NCI-H510A (cell line): ENCODE measurements at regions not wholly inside any gene's neighbourhood (a gene's known extent, or its start where the extent isn't known, plus 50 kb on each side); places are given as distances from the start of the nearest gene placed in this dataset.
"Not testable (repeated sequence)": the region's sequence is repeated elsewhere in the genome, so short reads cannot be mapped to it uniquely, and the experiment has no call there.

Source experiments
- DNase-seq: peaks from one replicate; lab custom pipeline; 2025; lab: John Stamatoyannopoulos, UW

- no peak for DNase-seq
Measured at GRCh38 chr6:27161115-27161514, 86.4 kb upstream of the PRSS16 start.

GRCh38 chr6:27161603-27161945 is 85.9 kb upstream of the PRSS16 start:
- DNase-seq = no peak

GRCh38 chr6:27161946-27162603 is 85.4 kb upstream of the PRSS16 start:
- no peak for DNase-seq

DNA sequence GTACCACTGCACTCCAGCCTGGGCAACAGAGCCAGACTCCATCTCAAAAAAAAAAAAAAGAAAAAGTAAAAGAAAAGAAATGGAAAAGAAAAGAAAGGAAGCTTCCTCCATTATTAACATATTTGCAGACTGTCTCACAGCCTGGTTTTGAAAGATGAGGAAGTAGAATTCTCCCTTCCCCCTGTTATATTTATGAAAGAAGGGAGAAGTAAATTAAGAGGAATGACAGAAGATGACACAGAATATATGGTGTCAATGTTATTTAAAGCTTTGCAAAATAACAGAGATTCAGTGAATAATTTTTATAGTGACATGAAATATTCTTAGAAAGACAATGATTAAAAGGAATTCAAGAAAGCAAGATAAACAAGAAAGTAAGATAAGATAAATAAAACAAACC is 83.7 kb upstream of the PRSS16 start:
- no peak for DNase-seq

- no peak for DNase-seq
Measured at GRCh38 chr6:27168108-27168507, 79.4 kb upstream of the PRSS16 start.

DNA sequence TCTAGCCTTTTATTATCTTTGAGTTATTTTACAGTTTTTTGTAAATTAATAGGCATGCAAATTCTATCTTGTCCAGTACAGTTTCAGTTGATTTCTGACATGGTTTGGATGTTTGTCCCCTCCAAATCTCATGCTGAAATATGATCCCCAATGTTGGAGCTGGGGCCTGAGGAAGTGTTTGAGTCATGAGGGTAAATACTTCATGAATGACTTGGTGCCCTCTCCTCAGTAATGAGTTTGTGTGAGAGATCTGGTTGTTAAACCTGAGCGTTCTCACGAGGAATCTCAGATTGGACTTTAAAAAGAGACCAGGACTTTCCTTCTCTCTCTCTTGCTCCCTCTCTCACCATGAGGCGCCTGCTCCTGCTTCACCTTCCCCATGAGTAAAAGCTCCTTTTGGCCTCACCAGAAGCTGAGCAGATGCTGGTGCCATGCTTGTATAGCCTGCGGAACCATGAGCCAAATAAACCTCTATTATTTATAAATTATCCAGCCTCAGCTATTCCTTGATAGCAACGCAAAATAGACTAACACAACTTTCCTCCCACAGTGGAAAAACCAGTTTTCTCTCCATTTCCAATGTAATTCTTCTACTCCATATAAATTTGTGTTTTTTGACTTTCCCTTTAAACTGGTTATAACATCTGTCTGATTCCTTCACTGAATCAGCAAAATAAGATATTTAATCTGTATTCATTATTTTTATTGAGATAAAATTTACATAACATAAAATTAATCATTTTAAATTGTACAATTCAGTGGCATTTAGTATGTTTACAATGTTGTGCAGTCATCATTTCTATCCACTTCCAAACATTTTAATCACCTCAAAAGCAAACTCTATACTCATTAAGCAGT is 78.7 kb upstream of the PRSS16 start:
- DNase-seq = no peak

DNA sequence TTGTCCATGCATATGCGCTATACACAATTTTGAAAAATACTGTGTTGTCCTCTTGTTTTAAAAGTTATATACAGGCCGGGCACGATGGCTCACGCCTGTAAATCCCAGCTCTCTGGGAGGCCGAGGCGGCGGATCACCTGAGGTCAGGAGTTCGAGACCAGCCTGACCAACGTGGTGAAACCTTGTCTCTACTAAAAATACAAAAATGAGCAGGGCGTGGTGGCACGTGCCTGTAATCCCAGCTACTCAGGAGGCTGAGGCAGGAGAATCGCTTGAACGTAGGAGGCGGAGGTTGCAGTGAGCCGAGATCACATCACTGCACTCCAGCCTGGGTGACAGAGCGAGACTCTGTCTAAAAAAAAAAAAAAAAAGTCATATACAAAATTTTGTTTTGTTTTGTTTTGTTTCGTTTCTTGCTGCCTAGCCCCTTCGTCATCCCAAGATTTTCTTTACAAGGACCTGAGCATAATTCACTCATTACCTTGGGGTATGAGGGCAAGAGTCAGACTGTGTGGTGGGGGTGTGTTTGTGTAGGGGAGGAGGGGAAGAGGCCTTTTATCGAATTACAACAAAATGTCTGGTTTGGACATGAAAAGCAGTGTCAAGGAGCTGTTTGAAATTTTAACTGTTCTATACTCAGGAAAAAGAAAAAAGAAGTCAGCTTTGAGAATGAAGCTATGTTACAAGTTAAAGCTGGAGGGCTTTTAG is 74.8 kb upstream of the PRSS16 start:
- DNase-seq = not testable (repeated sequence)

- DNase-seq = not testable (repeated sequence)
Measured at GRCh38 chr6:27173232-27173601, 74.3 kb upstream of the PRSS16 start.

- no peak for DNase-seq
Measured at GRCh38 chr6:27174958-27175357, 72.5 kb upstream of the PRSS16 start.

DNA sequence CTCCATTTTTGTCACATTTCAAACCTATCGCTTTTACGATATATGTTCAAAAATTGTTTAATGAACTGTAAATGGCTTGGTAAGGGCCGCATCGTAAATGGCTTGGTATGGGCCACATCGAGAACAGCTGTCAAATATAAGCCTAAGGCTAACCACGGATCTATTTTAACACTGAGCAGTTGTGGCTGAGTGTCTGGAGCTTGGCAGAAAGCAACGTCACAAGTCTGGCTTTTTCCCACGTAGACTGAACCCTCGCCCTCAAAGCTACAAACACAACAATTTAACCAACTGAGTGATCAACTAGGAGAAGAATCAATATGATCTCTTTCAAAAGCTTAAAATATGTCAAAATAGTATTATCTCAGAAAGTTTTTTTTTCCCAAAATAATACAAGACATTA is 71.4 kb upstream of the PRSS16 start:
- DNase-seq = no peak

DNA sequence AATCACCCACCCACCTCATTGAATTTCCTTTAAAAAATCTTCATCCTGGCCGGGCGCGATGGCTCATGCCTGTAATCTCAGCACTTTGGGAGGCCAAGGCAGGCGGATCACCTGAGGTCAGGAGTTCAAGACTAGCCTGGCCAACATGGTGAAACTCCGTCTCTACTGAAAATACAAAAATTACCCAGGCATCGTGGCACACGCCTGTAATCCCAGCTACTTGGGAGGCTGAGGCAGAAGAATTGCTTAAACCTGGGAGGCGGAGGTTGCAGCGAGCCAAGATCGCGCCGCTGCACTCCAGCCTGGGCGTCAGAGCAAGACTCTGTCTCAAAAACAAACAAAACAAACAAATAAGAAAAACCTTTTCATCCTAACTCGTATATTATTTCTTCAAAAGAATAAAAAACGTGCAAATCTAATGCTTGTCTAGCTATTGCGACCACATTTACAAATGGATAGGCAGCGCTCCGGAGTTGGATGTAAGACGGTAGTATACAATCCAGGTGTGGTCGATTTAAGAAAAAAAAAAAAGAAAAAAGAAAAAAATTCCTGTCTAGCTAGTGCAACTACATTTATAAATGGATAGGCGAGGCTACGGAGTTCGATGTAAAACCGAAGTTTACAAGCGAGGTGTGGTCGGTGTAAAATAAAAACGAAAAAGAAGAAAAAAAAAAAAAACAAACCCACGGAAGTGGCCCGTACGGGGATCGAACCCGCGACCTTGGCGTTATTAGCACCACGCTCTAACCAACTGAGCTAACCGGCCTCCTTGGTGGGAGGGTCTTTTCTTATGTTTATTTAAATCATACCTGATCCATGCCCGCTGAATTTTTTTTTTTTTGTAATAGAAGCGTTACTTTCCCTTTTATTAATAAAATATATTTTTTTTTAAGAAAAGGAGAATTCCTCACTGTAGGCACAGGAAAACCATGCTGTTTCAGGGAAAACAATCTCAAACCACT is 70.7 kb upstream of the PRSS16 start:
- no peak for DNase-seq

DNA sequence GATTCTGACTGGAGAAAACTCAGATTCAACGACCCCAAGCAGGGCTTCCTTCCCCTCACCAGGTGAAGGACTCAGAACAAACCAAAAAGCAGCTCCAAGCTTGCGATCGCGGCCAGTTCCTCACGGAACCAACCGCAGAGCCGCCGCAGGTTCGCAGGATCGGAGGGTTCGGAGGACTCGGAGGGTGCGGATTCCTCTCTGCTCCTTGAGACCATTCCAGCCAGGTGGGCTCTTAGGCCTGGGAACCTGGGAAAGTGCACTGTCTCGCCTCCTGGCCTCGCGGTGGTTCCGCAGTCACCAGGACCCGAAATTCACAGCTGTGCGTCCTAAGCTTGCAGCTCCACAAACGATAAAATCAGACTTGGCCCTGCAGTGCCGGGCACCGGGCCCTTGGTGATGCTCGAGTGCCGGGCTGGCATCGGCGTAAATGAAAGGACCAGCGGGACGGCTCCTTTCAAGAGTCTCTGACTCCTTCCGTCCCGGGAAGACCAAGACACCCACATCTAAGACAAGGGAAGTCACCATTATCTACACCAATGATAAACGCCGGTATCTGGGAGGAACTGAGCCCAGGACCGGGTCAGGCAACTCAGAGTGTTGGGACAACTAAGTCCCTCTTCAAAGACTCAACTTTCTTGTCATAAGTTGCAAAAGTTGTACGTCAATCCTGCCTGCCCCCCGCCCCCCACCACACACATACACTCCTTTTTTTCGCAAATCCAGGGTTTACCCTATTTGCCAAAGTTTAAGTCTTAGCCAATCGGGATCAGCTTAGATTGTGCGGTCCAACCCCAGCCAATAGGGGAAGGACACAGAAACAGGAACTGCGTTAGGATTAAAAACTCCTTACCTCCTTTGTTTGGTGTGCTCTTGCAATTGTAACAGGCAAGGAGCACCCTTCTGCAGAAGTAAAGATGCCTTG is 69.8 kb upstream of the PRSS16 start:
- peak; percentile 67 for DNase-seq

- DNase-seq = no peak
Measured at GRCh38 chr6:27178407-27178730, 69.1 kb upstream of the PRSS16 start.

DNA sequence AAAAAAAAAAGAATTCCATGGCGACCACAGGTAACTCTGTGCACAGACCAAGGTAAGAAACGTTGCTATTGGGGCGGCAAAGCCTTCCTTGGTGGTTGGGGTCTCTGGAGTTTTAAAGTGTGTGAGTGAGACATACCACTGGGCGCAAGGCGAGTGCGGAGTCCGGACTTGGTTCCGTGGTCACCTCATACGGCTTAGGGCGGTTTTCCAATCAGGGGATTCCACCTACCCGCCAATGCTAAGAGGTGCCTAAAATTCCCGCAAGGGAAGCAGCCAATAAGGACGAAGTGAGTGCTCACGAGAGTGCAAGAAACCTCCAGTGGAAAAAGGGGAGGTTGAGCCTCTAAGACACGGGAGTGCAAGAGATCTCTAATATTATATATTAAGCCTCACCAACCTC is 68.6 kb upstream of the PRSS16 start:
- no peak for DNase-seq

DNA sequence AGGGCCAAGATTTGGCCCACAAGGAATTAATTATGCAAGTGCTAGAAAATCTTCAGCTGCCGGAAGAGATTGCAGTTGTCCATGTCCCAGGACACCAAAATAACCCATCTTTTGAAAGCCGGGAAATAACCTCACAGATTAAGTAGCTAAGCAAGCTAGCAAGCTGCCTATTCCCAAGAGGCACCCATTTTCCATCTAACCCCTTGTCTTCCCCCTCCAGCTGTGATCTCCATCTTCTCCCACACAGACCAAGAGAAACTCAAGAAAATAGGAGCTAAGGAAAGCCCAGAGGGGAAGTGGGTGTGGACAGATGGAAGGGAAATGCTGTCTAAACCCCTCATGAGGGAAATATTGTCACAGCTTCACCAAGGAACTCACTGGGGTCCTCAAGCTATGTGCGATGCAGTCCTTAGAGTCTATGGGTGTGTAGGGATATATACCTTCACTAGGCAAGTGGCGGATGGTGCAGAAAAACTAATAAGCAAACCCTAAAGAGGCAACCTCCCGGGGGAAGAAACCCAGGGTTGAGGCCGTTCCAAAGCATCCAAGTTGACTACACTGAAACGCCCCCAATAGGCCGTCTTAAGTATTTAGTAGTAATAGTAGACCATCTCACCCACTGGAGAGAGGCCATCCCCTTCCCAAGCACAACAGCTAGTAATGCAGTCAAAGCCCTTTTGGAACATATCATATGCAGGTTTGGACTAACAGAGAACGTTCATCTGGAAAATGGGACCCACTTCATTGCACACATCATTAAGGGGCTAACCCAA is 64.3 kb upstream of the PRSS16 start:
- no peak for DNase-seq

- DNase-seq = no peak
Measured at GRCh38 chr6:27187231-27188060, 60.1 kb upstream of the PRSS16 start.

- no peak for DNase-seq
Measured at GRCh38 chr6:27188061-27188884, 59.2 kb upstream of the PRSS16 start.

DNA sequence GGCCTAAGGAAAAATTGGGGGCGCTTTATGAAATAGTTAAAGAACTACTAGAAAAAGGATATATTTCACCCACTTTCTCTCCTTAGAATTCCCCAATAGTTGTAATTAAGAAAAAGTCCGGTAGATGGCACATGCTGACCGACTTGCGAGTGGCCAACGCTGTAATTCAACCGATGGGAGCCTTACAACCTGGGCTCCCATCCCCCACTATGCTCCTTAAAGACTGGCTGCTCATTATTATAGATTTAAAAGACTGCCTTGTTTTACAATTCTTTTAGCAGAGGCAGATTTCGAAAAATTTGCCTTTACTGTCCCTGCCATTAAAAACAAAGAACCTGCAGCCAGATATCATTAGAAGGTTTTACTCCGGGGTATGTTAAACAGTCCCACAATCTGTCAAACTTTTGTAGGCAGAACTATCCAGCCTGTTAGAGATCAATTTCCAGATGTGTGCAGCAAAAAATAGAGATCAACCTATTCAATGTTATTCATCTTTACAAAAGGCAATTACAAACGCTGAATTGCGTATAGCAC is 58.5 kb upstream of the PRSS16 start:
- peak; percentile 69 for DNase-seq
